HG02571 (cell line): ENCODE measurements at regions not wholly inside any gene's neighbourhood (a gene's known extent, or its start where the extent isn't known, plus 50 kb on each side); places are given as distances from the start of the nearest gene placed in this dataset.

Experiments
- ATAC-seq: cut with Tn5 transposase; IDR thresholded peaks from one replicate; pipeline ENCODE4 v1.9.1; 2021; ENCODE audit warnings: mild to moderate bottlenecking, moderate library complexity; ENCODE audit not compliant: unreplicated experiment

DNA sequence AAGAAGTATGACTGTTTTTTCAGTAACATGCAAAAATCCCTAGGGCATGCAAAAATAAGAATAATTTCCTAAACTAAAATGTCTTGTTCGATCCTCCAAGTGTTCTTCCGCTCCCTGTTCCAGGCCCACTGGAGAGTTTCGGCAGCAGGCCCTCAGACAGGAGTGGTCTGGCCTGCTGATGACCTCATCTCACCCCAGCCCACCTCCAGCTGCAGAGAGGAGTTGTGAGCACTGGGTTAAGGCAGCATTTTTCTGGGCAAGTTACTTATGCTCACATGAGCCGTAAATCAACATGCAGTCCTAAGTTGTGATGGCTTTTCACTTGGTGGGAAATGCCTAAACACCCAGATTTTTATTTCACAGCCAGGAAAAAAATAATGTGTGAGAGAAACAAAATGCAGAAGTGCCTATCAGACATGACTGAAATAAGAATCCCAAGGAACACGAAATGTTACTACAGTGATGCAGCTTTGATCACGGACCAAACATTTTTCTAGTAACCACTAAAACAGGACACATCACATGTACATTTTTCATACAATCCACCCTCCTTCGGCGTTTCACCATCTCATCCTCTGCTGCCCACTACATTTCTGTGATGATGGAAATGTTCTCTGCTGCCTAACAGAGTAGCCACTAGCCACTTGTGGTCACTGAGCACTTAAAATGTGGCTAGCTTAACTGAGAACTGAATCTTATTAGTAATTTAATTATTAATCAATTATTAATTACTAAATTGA lies 153.3 kb upstream of the TBL1X start:
- no peak for ATAC-seq

DNA sequence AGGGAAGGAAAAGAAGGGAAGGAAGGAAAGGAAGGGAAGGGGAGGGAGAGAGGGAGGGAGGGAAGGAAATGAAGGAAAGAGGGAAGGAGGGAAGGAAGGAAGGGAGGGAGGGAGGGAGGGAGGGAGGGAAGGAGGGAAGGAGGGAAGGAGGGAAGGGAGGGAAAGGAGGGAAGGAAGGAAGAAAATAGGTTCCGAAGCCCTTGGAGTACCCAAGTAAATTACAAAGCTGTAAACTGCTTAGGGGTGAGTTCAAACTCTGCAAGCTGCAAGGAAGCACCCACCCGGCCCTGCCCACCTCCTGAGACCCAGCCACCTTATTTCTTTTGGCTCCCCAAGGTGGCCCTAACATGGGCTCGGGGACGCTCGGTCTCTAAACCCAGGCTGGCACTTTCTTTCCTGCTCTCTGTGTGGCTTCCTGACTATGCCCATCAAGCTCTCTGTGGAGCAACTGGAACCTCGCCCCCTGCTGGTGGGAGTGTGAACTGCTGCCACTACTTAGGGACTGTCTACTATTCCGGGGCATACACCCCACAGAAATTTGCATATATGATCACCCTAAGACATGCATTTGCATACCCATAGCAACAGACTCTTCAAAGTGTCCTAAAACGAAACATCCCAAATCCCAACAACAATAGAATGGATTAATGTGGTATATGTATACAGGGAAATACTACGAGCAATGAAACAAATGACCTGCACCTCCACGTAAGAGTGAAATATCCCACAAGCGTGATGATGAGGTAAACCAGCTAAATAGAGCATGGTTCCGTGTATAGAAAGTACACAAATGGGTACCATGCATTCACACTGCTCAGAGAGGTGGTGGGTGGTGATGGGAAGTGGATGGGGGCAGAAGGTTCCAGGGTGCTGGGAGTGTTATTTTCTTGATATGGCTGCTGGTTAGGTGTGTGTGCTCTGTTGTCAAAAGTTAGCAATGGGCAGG lies 151.7 kb upstream of the TBL1X start:
- ATAC-seq, result peak; percentile 68

DNA sequence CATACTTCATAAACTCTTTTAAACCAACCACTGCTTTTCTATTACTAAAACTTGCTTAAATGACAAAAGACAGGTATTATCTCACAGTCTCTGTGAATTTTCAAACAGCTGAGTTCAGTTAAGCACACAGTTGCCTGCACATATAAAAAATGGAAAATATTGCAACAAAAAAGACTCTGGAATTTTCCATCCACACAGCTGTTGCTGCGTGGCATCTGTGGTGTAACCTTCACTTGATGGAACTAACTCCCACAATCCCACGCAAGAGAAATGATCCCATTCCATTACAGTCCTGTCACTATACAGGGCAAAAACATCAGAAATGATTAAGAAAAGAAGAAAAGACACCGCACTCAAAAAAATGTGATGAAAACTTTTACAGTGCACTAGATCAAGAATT lies 149.8 kb upstream of the TBL1X start:
- ATAC-seq, result no peak

DNA sequence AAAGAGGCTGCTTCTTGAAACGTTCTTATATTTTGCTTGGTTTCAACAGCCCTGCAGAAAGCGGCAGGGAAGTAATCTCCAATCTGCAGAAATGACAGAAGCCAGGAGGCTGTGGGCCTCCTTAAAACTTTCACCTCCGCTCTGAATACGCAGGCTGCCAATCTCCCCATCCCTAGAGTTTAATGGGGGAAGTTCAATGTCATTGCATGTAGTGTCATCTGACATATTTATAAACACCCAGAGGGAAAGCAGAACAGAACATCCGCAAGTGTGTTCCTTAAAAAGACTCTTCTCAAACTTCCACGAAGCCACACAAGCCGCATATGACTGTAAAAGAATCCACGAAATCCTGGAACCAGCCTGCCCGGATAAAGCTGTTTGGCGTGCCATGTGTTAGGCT lies 148.8 kb upstream of the TBL1X start:
- no peak for ATAC-seq

DNA sequence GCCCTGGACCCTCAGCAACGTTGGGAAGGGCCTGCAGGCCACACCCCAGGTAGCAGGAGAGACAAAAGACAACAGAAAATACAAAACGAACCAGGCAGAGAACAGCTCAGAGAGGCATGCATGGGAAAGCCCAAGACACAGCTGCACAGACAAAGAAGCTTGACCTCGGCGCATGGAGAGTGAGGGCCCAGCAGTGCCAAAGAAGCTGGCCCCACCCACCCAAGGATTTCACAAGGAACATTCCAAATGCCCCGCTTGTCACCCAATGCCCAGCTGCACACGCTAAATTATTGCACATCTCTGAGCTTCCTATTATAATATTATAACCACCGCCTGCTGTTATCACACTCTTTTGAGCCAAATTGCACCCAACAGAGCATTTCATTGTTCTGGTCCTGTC lies 147.7 kb upstream of the TBL1X start:
- ATAC-seq, result no peak

DNA sequence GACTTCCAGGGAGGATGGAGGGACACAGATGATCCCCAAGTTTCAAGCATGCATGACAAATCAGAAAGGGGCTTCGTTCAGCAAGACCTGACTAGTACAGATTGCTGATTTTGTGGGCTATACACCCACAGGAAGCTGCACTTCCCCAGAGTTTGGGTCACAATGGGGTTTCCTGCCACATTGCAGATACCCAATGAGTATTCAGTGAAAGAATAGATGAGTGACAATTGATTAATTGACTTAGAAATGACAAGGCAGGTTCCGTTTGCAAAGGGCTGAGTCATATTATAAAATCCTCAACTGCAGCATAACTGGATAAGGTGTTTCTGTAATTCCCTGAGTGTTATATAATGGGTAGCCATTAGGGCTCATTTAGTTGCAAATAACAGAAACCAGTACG lies 146.6 kb upstream of the TBL1X start:
- no peak for ATAC-seq

DNA sequence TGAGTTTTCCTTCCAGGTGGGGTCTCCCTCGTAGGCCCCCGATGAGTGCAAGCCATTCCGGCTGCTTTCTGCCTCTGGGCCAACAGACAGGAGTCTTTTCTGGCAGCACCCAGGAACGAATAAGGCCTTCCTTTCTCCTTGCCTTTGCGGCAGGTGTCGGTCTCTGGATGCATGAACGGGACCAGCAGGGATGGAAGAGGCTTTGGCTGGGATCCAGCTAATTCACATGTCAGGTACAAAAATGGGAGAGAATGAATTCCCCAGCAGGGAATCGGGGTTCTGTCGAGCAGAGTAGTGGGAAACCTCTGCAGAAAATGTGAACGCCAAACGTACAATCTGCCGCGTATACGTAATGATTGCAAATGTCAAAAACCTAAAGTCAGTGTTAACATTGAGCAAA lies 146.1 kb upstream of the TBL1X start:
- no peak for ATAC-seq

DNA sequence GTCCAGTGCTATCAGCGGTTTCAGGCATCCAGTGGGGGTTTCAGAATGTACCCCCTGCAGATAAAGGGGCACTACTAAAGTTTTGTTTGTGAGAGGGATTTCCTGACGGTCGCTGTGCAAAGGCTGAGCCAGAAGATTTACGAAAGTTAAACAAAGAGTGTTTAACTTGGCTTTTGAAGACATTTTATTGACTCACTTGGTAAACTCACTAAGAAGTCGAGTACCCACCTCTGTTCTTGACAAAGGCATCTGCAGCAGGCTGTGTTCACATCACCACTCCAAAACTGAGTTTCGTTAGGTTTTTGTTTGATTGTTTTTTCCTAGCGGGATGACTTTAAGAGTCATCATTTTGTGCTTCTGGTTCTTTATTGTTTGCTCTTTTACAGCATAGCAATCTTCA lies 143.9 kb upstream of the TBL1X start:
- no peak for ATAC-seq

DNA sequence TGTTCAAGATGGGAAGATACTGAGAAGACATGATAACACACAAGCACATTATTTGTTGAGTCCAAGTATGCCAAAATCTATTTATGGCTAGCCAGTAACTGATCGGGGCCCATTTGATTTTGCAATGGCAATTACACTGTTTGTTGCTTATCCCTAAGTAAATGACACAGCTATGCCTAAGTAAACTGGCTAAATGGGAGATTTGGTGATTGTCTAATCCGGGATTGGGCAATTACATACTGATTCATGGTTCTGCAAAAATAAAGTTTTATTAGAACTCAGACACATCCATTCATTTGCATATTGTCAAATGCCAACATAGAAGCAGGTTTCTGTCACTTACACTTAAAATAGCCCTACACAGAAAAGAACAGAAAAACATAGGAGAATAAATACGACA lies 140.2 kb upstream of the TBL1X start:
- ATAC-seq, result no peak

DNA sequence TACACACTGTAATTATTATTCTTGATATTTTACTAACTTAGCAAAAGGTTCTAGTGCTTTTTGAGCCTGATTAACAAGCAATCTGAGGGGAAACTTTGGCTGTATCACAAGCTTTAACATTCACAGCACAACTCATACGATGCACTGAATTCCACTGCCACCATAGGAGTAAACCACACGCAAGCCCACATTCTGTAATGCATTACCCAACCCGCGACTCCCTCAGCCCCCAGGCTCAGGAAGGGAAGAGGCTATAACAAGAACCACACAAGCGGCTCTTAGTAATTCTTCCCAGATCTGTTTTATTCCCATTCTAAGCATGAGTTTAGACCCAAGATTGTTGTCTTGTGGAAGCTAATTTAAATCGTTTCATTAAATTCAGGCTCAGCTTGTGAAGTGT lies 138.5 kb upstream of the TBL1X start:
- ATAC-seq, result no peak

DNA sequence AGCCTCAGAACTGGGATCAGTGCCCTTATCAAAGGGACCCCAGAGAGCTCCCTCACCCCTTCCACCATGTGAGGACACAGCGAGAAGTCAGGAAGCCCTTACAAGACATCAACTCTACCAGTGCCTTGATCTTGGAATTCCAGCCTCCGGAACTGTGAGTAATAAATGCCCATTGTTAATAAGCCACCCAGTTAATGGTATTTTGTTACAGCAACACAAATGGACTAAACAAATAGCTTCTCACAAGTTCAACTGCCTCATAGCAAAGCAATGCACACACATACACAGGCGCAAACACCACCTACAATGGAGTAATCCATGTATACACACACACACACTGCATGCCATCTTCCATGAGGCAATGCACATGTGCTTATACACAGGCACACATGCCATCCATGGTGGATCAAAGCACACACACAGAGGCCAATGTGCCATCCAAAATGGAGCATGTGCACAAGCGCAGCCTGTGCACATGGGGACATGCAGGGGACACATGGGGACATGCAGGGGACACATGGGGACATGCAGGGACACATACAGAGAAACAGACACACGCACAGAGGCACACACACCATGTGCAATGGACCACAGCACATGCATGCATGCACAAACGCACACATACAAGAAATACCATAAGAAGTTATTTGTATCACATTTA lies 137.6 kb upstream of the TBL1X start:
- no peak for ATAC-seq

DNA sequence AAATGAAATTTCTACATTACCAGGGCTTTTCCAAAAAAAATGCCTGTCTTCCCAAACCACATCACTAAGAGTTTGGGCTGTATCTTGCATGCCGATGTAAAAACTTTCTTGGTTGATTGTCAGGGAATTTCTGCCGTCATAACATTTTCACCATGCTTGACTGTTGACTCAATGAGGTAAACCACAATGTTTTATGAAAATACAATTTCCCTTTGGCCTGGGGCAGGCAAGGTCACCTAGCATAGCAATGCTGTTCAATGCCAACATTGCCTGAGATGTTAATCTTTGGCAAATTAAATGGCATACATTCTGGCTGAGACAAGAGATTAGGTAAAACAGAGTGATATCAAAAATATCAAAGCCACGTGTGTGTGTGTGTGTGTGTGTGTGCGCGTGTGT lies 137.1 kb upstream of the TBL1X start:
- no peak for ATAC-seq

DNA sequence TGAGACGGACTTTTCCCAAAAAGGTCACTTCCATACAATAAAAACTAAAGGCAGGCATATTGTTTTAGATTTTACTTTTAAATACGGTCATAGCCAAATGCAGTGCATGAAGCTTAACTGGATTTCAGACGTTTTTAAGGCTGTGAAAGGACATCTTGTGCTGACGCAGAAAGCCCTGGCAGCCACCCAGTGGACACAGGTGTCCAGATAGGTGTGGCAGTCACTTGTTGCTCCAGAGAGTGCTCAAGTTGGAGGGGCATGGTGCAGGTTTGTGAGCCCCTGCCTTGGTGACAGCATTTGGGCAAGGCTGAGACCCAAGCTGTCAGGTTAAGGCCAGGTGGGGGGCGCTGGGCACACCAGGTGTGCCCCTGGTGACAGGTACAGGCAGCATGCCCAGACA lies 135.8 kb upstream of the TBL1X start:
- ATAC-seq, result no peak

DNA sequence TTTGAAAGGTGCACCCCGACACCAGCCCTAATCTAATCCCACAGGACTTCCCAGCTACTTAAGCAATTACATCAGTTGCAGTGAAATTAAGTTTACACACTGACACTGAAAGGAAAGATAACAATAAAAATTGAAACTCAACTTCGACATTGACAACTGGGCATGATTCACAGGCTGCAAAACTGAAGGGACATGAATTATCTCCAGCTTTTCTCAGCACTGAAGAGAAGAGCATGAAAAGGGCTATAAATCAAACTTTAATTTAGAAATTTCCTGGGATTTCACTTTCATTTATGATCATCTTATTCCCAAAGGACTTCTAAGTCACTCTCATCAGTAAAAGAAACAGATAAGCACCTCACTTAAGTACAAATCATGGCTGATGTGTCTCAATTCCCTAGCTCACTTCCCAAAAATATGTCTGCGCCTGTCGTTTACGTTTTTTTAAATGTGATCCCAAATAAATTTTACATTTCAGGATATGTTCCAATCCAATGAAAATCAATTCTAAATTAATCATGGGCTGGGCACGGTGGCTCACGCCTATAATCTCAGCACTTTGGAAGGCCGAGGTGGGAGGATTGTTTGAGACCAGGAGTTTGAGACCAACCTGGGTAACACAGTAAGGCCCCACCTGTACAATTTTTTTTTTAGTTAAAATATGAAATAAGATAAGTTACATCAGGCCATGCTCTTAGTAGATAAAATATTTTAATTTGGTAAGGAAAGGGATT lies 134.4 kb upstream of the TBL1X start:
- ATAC-seq, result no peak

DNA sequence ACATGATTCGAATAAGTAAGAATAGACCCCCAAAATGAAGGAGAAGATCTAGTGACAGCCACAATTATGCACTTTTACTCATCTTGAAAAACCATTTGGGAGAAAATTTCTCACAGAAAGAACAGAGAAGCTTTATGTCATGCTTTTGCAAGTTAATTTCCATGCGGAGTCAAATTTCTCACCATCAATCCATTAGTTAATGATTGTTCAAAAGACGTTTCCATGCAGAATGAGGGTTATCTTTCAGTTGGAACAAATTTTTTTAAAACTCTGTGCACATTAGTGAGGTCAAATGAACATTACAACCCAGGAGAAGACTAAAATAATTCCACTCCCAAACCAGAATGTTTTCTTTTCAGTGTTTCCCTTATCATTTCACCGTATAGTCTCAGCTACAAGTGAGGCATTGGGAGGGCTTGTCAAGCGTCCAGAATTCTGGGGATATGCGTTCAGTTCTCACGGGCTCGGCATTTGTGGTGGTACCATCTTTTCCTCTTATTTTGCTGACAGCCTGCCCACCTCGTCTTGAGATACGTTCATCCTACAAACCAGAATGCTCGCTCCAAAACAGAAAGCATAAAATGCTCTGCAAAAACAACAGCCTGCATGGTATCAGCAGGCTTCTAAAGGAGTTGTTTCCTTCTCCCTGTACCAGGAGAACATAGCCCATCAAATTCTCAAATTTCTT lies 130.8 kb upstream of the TBL1X start:
- no peak for ATAC-seq

DNA sequence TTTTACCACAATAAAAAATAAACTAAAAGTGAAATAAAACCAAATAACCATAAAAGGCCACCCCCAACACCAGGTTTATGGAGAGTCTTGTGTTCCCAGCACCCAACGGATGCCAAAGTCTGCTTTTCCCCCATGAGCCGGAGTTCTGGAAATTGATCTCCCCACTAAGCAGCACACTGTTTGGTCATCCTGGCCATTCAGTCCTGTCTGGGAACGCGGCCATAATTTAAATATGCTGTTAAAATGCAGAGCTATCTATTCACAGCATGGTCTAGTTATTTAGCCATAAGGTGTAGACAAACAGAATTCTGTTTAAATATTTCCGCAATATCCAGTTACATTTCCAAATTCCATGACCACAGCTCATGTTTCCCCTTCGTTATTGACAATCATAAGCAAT lies 129.6 kb upstream of the TBL1X start:
- no peak for ATAC-seq

DNA sequence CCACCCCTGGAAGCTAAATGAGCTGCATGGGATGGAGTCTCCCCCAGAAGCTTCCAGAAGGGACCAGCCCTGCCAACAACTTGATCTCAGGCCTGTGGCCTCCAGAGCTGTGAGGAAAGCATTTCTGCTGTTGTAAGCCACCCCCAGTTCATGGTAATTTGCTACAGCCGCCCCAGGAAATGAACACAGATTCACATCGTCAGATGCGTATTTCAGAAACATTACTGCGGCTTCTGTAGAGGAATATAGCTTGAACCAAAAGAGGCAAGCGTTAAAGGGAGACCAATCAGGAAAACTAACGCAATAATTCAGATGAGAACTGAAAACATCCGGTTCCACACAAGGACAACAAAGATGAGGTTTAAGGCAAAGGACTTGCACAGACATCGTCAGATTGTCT lies 128.4 kb upstream of the TBL1X start:
- no peak for ATAC-seq

DNA sequence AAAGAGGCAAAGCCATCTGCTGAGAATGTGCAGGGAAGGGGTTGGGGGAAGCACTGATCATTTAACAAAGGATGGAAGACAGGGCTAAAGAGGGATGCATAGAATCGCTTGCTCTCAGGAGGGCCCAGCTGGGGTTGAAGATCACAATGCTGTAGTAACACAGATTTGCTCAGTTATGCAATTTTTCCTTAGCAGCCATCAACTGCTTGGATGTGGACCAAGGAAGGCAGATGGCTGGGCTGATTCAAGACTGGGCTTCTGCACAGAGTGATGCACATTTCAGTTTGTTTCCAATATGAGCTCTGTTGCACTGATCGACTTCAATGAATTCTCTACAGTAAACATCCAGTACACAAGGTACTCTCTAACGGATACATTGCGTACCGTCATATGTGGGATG lies 127.8 kb upstream of the TBL1X start:
- ATAC-seq, result no peak

DNA sequence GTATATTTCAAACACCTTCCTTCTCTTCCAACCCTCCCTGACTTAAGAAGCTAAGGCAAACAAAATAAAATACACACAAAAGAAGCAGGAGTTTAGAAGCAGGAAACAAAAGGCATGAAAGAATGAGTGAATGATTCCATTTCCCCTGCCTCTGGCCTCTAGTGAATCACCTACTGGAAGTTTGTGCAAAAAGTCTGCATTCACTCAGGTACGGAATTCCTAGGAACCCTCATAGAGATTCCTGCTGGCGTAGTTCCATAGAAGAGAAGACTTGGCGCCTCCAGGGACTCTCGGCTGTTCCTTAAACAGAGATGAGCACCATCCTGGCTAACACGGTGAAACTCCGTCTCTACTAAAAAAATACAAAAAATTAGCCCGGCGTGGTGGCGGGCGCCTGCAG lies 125.9 kb upstream of the TBL1X start:
- no peak for ATAC-seq
